Right lobe of liver (tissue), 4 donors: ENCODE measurements at regions not wholly inside any gene's neighbourhood (a gene's known extent, or its start where the extent isn't known, plus 50 kb on each side); places are given as distances from the start of the nearest gene placed in this dataset.

Experiments
- POLR2A ChIP-seq: fragments of 450-650 bp; IDR thresholded peaks from one replicate; pipeline ENCODE4 v1.6.1; 2017; ENCODE audit warnings: antibody characterized with exemption, mild to moderate bottlenecking
- TF ChIP-seq, protein P1 (sequence below), 4 donors: fragments of 200-600 bp in 3 of 4; fragments of 450-650 bp in 1 of 4; IDR thresholded peaks; one replicate each; pipeline versions ENCODE4 v1.5.1 to v1.8.0; 2016 to 2022; ENCODE audit warnings: antibody characterized with exemption in 4 of 4, mild to moderate bottlenecking in 2 of 4
- donor health status: DM: no; HTN: no; CAD: no.
- donor health status: DM: no; HTN: no; CAD: no.
- donor health status: DM: no; HTN: yes; CAD: no.

DNA sequence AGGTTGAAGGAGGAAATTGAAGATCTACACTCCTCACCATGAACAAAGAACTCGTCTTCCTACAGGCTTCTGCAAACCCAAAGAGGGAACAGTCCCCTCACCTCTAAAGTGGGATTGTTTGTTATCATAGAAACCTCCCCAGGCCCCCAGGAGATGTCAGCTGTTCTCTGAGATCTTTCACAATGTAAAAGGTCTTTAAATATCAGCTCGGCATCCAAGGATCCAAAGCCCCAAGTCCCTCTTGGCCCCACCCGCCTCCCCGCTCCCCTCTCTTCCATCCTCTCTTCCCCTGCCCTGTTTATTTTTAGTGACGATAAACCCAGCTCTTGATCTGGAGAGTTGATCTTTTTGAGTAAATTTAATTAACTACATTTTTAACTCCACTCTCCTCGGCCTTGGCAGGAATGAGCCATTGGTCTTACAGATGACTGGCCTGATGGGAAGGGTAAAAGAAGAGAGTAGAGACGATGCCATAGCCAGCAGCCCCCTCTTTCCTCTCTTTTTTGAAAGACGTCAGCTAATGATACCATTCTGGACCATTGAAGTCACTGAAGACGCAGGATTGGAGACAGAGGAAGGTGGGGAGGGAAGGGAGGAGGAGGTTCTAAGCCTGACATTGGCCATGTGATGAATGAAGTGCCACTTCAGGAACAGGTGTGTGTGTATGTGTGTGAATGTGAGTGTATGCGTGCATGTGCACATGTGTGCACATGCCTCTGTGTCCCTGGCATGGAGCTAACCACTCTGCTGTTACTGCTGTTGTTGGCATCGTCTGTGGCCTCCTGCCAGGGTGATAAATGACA is 521.8 kb downstream of the NTRK3 start:
- TF ChIP-seq, protein P1, sequence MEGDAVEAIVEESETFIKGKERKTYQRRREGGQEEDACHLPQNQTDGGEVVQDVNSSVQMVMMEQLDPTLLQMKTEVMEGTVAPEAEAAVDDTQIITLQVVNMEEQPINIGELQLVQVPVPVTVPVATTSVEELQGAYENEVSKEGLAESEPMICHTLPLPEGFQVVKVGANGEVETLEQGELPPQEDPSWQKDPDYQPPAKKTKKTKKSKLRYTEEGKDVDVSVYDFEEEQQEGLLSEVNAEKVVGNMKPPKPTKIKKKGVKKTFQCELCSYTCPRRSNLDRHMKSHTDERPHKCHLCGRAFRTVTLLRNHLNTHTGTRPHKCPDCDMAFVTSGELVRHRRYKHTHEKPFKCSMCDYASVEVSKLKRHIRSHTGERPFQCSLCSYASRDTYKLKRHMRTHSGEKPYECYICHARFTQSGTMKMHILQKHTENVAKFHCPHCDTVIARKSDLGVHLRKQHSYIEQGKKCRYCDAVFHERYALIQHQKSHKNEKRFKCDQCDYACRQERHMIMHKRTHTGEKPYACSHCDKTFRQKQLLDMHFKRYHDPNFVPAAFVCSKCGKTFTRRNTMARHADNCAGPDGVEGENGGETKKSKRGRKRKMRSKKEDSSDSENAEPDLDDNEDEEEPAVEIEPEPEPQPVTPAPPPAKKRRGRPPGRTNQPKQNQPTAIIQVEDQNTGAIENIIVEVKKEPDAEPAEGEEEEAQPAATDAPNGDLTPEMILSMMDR (IDR thresholded peaks at IDR 0.05): no peak
- no peak for TF ChIP-seq POLR2A
